ENCODE measurements at regions not wholly inside any gene's neighbourhood (a gene's known extent, or its start where the extent isn't known, plus 50 kb on each side); places are given as distances from the start of the nearest gene placed in this dataset.
"Not testable (repeated sequence)": the region's sequence is repeated elsewhere in the genome, so short reads cannot be mapped to it uniquely, and the experiment has no call there.

DNA sequence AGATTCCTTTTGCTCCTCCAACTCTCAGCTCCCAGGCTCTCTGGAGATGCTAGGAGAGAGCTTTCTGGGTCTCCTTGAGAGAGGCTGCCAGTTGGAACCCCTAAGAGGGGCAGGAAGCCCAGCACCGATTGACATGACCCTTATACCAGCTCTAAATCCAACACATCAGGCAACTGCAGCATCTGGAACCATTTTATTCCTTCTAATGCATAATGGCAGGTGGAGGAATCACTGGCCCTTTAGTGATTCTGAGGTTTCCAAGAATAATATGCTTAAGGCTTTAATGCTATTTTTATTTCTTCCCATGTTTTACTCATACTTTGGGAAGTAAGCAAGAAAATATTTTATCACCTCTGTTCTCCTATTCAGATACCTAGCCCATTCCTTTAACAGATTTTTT lies 60.3 kb upstream of the TEX264 start:
- Histone ChIP-seq H3K27me3 (ENCODE audit: control insufficient read depth in 3 of 3, insufficient read depth in 3 of 3, low read depth in 1 of 3, low read length in 3 of 3) (no peaks in the 10 kb centered on the region), H3K4ac (ENCODE audit: low read length) (no peak overlapping the region), H3K9me3 (replicated peaks in 1 of 2; ENCODE audit: control insufficient read depth in 2 of 2, insufficient read depth in 1 of 2, low read depth in 1 of 2, low read length in 2 of 2) (peaks cover 0 to 2% of the 10 kb centered on the region in 2 donors), H3K79me1 (ENCODE audit: low read depth, low read length) (peaks cover 3% of the 10 kb centered on the region), H3K23ac (ENCODE audit: low read depth, low read length, poor library complexity) (no peak overlapping the region), H2BK12ac (ENCODE audit: low read length) (no peak overlapping the region), H3K27ac (replicated peaks; ENCODE audit: low read length) (no peak overlapping the region), H3K4me2 (ENCODE audit: insufficient read depth, low read length, poor library complexity, severe bottlenecking) (no peak overlapping the region), H2AFZ (ENCODE audit: low read length) (no peak overlapping the region), H2BK5ac (ENCODE audit: low read length) (no peak overlapping the region), H2AK5ac (ENCODE audit: low read depth, low read length) (no peak overlapping the region), H3K18ac (ENCODE audit: low read length) (no peak overlapping the region), H3K4me1 (ENCODE audit: control insufficient read depth in 2 of 2, insufficient read depth in 1 of 2, low read depth in 1 of 2, low read length in 2 of 2) (no peaks in the 10 kb centered on the region), H4K8ac (ENCODE audit: low read depth, low read length) (no peak overlapping the region), H3K14ac (ENCODE audit: low read length) (no peak overlapping the region), H4K91ac (ENCODE audit: low read depth, low read length, poor library complexity) (no peak overlapping the region), H2BK120ac (ENCODE audit: low read depth, low read length) (no peak overlapping the region), H3K36me3 (replicated peaks in 1 of 2; ENCODE audit: control insufficient read depth in 2 of 2, insufficient read depth in 2 of 2, low read length in 2 of 2) (peaks cover 6 to 13% of the 10 kb centered on the region in 2 donors), H3K4me3 (ENCODE audit: low read length in 2 of 2) (no peak overlapping the region), H2BK15ac (ENCODE audit: low read length) (no peak overlapping the region), H3K9ac (ENCODE audit: low read depth, low read length, poor library complexity) (no peak overlapping the region)
- no peak for DNase-seq (ENCODE audit: low spot score)
- no CpG with 5 or more reads among the region's 1 CpG for WGBS, 2 donors (ENCODE audit: extremely low coverage in 2 of 2, insufficient read length in 2 of 2, insufficient replicate concordance in 1 of 2)

GRCh38 chr3:51617597-51617996 lies 53.5 kb upstream of the TEX264 start:
- Histone ChIP-seq H3K4ac (ENCODE audit: low read length) (no peak overlapping the region), H3K9ac (ENCODE audit: low read depth, low read length, poor library complexity) (no peak overlapping the region), H3K36me3 (replicated peaks in 1 of 2; ENCODE audit: control insufficient read depth in 2 of 2, insufficient read depth in 2 of 2, low read length in 2 of 2) (peaks cover 2 to 9% of the 10 kb centered on the region in 2 donors), H3K4me2 (ENCODE audit: insufficient read depth, low read length, poor library complexity, severe bottlenecking) (no peak overlapping the region), H4K8ac (ENCODE audit: low read depth, low read length) (no peak overlapping the region), H3K4me1 (ENCODE audit: control insufficient read depth in 2 of 2, insufficient read depth in 1 of 2, low read depth in 1 of 2, low read length in 2 of 2) (no peaks in the 10 kb centered on the region), H2AFZ (ENCODE audit: low read length) (no peak overlapping the region), H3K27ac (replicated peaks; ENCODE audit: low read length) (no peak overlapping the region), H2BK15ac (ENCODE audit: low read length) (no peak overlapping the region), H2BK120ac (ENCODE audit: low read depth, low read length) (no peak overlapping the region), H3K79me1 (ENCODE audit: low read depth, low read length) (no peaks in the 10 kb centered on the region), H2BK5ac (ENCODE audit: low read length) (no peak overlapping the region), H3K4me3 (ENCODE audit: low read length in 2 of 2) (no peak overlapping the region), H3K14ac (ENCODE audit: low read length) (no peak overlapping the region), H3K23ac (ENCODE audit: low read depth, low read length, poor library complexity) (no peak overlapping the region), H3K9me3 (replicated peaks in 1 of 2; ENCODE audit: control insufficient read depth in 2 of 2, insufficient read depth in 1 of 2, low read depth in 1 of 2, low read length in 2 of 2) (no peaks in the 10 kb centered on the region), H2BK12ac (ENCODE audit: low read length) (no peak overlapping the region), H2AK5ac (ENCODE audit: low read depth, low read length) (no peak overlapping the region), H4K91ac (ENCODE audit: low read depth, low read length, poor library complexity) (no peak overlapping the region), H3K18ac (ENCODE audit: low read length) (no peak overlapping the region), H3K27me3 (ENCODE audit: control insufficient read depth in 3 of 3, insufficient read depth in 3 of 3, low read depth in 1 of 3, low read length in 3 of 3) (no peaks in the 10 kb centered on the region)
- 100% methylated on average over 1 of the region's 3 CpGs; no CpG with 5 or more reads in 1 of the 2 donors for WGBS, 2 donors (ENCODE audit: extremely low coverage in 2 of 2, insufficient read length in 2 of 2, insufficient replicate concordance in 1 of 2)
- no peak for DNase-seq (ENCODE audit: low spot score)

DNA sequence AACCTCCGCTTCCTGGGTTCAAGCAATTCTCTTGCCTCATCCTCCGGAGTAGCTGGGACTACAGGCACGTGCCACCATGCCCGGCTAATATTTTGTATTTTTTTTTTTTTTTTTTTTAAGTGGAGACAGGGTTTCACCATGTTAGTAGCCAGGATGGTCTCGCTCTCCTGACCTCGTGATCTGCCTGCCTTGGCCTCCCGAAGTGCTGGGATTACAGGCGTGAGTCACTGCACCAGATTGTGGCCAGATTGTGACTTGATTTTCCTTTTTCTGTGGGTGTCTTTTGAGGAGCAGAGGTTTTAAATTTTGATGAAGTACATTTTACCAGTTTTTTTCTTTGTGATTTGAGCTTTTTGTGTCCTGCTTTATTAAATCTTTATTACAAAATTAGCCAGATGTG lies 53.0 kb upstream of the TEX264 start:
- DNase-seq (ENCODE audit: low spot score); H2BK120ac ChIP-seq (ENCODE audit: low read depth, low read length); H3K9ac ChIP-seq (ENCODE audit: low read depth, low read length, poor library complexity); H3K79me1 ChIP-seq (ENCODE audit: low read depth, low read length); H3K18ac ChIP-seq (ENCODE audit: low read length); H2AFZ ChIP-seq (ENCODE audit: low read length); H3K23ac ChIP-seq (ENCODE audit: low read depth, low read length, poor library complexity); H3K4me2 ChIP-seq (ENCODE audit: insufficient read depth, low read length, poor library complexity, severe bottlenecking); H2BK12ac ChIP-seq (ENCODE audit: low read length); H3K4me1 ChIP-seq (ENCODE audit: control insufficient read depth in 2 of 2, insufficient read depth in 1 of 2, low read depth in 1 of 2, low read length in 2 of 2); H3K27ac ChIP-seq (replicated peaks; ENCODE audit: low read length); H3K14ac ChIP-seq (ENCODE audit: low read length); H3K27me3 ChIP-seq (ENCODE audit: control insufficient read depth in 3 of 3, insufficient read depth in 3 of 3, low read depth in 1 of 3, low read length in 3 of 3); H3K4ac ChIP-seq (ENCODE audit: low read length); H4K91ac ChIP-seq (ENCODE audit: low read depth, low read length, poor library complexity); H4K8ac ChIP-seq (ENCODE audit: low read depth, low read length); H2AK5ac ChIP-seq (ENCODE audit: low read depth, low read length); H2BK5ac ChIP-seq (ENCODE audit: low read length); H3K4me3 ChIP-seq (ENCODE audit: low read length in 2 of 2); H2BK15ac ChIP-seq (ENCODE audit: low read length); H3K9me3 ChIP-seq (replicated peaks in 1 of 2; ENCODE audit: control insufficient read depth in 2 of 2, insufficient read depth in 1 of 2, low read depth in 1 of 2, low read length in 2 of 2): not testable (repeated sequence)
- peaks cover 3 to 13% of the 10 kb centered on the region in 2 donors for H3K36me3 ChIP-seq (replicated peaks in 1 of 2; ENCODE audit: control insufficient read depth in 2 of 2, insufficient read depth in 2 of 2, low read length in 2 of 2)
- WGBS, 2 donors (ENCODE audit: extremely low coverage in 2 of 2, insufficient read length in 2 of 2, insufficient replicate concordance in 1 of 2) = no CpG with 5 or more reads among the region's 8 CpGs

DNA sequence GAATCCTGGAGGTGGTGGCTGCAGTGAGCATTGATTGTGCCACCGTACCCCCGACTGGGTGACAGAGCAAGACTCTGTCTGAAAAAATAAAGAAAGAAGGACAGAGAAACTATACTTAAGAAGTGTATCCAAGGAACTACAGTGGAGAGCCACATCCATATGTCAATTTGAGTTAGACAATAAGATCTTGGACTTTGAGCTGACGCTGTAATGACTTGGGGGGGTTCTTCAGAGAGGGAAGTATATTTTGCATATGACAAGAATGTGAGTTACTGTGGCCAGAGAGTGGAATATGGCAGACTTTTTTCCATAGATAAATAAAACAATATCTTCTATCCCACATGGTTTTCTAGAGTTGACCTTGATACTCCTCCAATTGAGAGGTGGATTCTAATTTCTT lies 52.6 kb upstream of the TEX264 start:
- no peak for DNase-seq (ENCODE audit: low spot score)
- Histone ChIP-seq H3K27ac (replicated peaks; ENCODE audit: low read length) (no peak overlapping the region), H3K9ac (ENCODE audit: low read depth, low read length, poor library complexity) (no peak overlapping the region)

More for the DNA sequence above, 52.6 kb upstream of the TEX264 start:
- Histone ChIP-seq H3K27me3 (ENCODE audit: control insufficient read depth in 3 of 3, insufficient read depth in 3 of 3, low read depth in 1 of 3, low read length in 3 of 3) (no peaks in the 10 kb centered on the region), H3K79me1 (ENCODE audit: low read depth, low read length) (no peaks in the 10 kb centered on the region), H2BK12ac (ENCODE audit: low read length) (no peak overlapping the region), H3K23ac (ENCODE audit: low read depth, low read length, poor library complexity) (no peak overlapping the region), H2BK5ac (ENCODE audit: low read length) (no peak overlapping the region), H3K4ac (ENCODE audit: low read length) (no peak overlapping the region), H2BK15ac (ENCODE audit: low read length) (no peak overlapping the region), H3K9me3 (replicated peaks in 1 of 2; ENCODE audit: control insufficient read depth in 2 of 2, insufficient read depth in 1 of 2, low read depth in 1 of 2, low read length in 2 of 2) (no peaks in the 10 kb centered on the region), H3K4me1 (ENCODE audit: control insufficient read depth in 2 of 2, insufficient read depth in 1 of 2, low read depth in 1 of 2, low read length in 2 of 2) (no peaks in the 10 kb centered on the region), H3K14ac (ENCODE audit: low read length) (no peak overlapping the region), H2BK120ac (ENCODE audit: low read depth, low read length) (no peak overlapping the region), H3K18ac (ENCODE audit: low read length) (no peak overlapping the region), H4K91ac (ENCODE audit: low read depth, low read length, poor library complexity) (no peak overlapping the region), H3K36me3 (replicated peaks in 1 of 2; ENCODE audit: control insufficient read depth in 2 of 2, insufficient read depth in 2 of 2, low read length in 2 of 2) (peaks cover 3 to 16% of the 10 kb centered on the region in 2 donors), H4K8ac (ENCODE audit: low read depth, low read length) (no peak overlapping the region), H2AFZ (ENCODE audit: low read length) (no peak overlapping the region), H3K4me3 (ENCODE audit: low read length in 2 of 2) (no peak overlapping the region), H2AK5ac (ENCODE audit: low read depth, low read length) (no peak overlapping the region), H3K4me2 (ENCODE audit: insufficient read depth, low read length, poor library complexity, severe bottlenecking) (no peak overlapping the region)
- WGBS, 2 donors (ENCODE audit: extremely low coverage in 2 of 2, insufficient read length in 2 of 2, insufficient replicate concordance in 1 of 2) = no CpG with 5 or more reads among the region's 3 CpGs

Measured in neuronal stem cell (in vitro differentiated cells).